Kidney (tissue), 13 donors: ENCODE measurements at regions not wholly inside any gene's neighbourhood (a gene's known extent, or its start where the extent isn't known, plus 50 kb on each side); places are given as distances from the start of the nearest gene placed in this dataset.

Source experiments
- DNase-seq, 5 donors: peaks; one replicate each; pipeline ENCODE4 v3.0.0-alpha.2; 2013 to 2020
- FAIRE-seq: peaks from 2 replicates; lab custom pipeline; 2012; peaks lifted over from hg19 to GRCh38; lab: Jason Lieb, UNC
- H3K27ac ChIP-seq, 2 donors: one replicate each; pipeline ENCODE4 v1.7.0; 2013; ENCODE audit warnings: low read depth in 2 of 2, low read length in 2 of 2, inconsistent platforms in 1 of 2
- H3K27me3 ChIP-seq: one replicate; pipeline ENCODE4 v1.7.1; 2013; ENCODE audit warnings: low read length, inconsistent platforms; ENCODE audit not compliant: control insufficient read depth, insufficient read depth
- H3K36me3 ChIP-seq, 3 donors: one replicate each; pipeline versions ENCODE4 v1.7.0 to v1.7.1; 2013; ENCODE audit warnings: low read length in 3 of 3, control low read depth in 1 of 3, inconsistent platforms in 1 of 3; ENCODE audit not compliant: insufficient read depth in 3 of 3, control insufficient read depth in 2 of 3
- H3K4me1 ChIP-seq, 3 donors: one replicate each; pipeline versions ENCODE4 v1.7.0 to v1.7.1; 2013; ENCODE audit warnings: low read length in 3 of 3, inconsistent platforms in 1 of 3, low read depth in 1 of 3; ENCODE audit not compliant: control insufficient read depth in 2 of 3, insufficient read depth in 2 of 3
- H3K4me3 ChIP-seq, 3 donors: one replicate each; pipeline versions ENCODE4 v1.7.0 to v1.8.1; 2013; ENCODE audit warnings: low read length in 3 of 3, control low read depth in 1 of 3, inconsistent platforms in 1 of 3
- H3K9ac ChIP-seq, 3 donors: one replicate each; pipeline versions ENCODE4 v1.7.0 to v1.7.1; 2013; ENCODE audit warnings: low read length in 3 of 3, control low read depth in 1 of 3, inconsistent platforms in 1 of 3
- H3K9me3 ChIP-seq, 3 donors: one replicate each; pipeline versions ENCODE4 v1.7.0 to v1.7.1; 2013; ENCODE audit warnings: low read length in 3 of 3, control low read depth in 1 of 3, inconsistent platforms in 1 of 3; ENCODE audit not compliant: control insufficient read depth in 2 of 3, insufficient read depth in 1 of 3
- intact Hi-C: fragments of 100-400 bp; cut with DNase I; formaldehyde crosslinking; loops from one replicate; pipeline ENCODE4 v1.11.1; 2022
- TF ChIP-seq, protein P1 (sequence below): IDR thresholded peaks from 3 replicates; pipeline ENCODE4 v1.5.1; 2012; ENCODE audit warnings: mild to moderate bottlenecking, moderate library complexity, borderline replicate concordance; ENCODE audit not compliant: insufficient read depth; ENCODE audit errors: extremely low read depth
- donor health status: control.
- donor health status: control.
- donor health status: control.
- donor health status: control.
- donor health status: control.
- donor health status: DM: yes; HTN: yes; CAD: no.
- donor health status: Normal renal cell carcinoma (clear cell type).

DNA sequence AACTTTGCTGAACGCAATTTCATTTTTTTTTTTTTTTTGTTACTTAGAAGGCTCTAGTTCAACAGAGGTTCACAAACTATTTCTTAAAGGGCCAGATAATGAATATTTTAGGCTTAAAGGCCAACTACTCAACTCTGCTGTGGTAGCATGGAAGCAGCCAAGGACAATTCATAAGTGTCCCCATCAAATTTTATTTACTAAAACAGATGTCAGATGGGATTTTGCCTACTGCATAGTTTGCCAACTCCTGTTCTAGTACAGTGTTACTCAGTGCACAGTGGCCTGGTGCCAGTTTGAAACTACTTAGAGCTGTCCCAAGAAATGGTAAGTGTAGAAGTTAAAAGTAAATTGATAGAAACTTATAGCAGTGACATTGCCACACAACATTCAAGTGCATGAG lies 949.4 kb upstream of the FANCL start:
- Histone ChIP-seq H3K4me1 (no peaks in the 10 kb centered on the region), H3K4me3 (no peak overlapping the region), H3K27me3 (no peaks in the 10 kb centered on the region), H3K27ac (no peak overlapping the region), H3K9ac (no peak overlapping the region), H3K36me3 (no peaks in the 10 kb centered on the region), H3K9me3 (no peaks in the 10 kb centered on the region)
- FAIRE-seq: no peak
- TF ChIP-seq, protein P1, sequence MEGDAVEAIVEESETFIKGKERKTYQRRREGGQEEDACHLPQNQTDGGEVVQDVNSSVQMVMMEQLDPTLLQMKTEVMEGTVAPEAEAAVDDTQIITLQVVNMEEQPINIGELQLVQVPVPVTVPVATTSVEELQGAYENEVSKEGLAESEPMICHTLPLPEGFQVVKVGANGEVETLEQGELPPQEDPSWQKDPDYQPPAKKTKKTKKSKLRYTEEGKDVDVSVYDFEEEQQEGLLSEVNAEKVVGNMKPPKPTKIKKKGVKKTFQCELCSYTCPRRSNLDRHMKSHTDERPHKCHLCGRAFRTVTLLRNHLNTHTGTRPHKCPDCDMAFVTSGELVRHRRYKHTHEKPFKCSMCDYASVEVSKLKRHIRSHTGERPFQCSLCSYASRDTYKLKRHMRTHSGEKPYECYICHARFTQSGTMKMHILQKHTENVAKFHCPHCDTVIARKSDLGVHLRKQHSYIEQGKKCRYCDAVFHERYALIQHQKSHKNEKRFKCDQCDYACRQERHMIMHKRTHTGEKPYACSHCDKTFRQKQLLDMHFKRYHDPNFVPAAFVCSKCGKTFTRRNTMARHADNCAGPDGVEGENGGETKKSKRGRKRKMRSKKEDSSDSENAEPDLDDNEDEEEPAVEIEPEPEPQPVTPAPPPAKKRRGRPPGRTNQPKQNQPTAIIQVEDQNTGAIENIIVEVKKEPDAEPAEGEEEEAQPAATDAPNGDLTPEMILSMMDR: no peak
- no peak for DNase-seq
- intact Hi-C loops: no loop called here

DNA sequence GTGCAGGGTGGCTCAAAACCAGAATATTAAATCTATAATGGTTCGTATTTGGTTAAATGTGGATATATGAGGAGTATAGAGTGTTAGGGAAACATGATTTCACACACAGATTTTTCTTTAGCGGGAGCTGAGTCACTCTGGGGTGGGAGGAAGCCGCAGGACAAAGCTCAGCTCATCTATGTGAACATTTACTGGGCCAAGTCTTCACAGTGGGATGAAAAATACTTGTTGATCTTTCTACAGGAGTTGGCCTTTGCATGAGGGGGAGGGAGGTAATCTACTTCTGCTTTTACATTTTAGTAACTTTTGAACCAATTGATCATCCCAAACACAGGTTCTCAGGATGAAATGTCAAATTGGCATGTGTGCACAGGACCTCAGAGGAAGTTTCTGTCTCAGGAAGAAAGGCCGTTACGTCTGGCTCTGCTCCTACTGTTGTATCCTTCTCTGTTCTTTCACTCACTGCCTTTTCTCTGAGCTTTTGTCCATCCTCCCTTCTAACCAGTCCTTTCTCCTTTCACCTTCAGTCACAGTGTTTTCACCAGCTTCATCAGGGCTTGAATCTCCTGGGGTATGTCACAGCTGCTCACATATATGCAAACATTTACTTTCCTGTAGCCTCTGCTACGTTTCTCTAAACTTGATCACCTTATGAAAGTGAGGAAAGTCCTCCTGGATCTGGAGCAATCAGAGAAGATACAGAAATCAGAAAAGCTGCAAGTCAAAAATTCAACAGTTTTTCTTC lies 943.3 kb upstream of the FANCL start:
- FAIRE-seq (no peak), DNase-seq (no peak)
- H3K36me3 ChIP-seq: no peaks in the 10 kb centered on the region
- TF ChIP-seq, protein P1: no peak
- H3K9ac ChIP-seq: no peak overlapping the region
- H3K27me3 ChIP-seq: no peaks in the 10 kb centered on the region
- no peaks in the 10 kb centered on the region for H3K9me3 ChIP-seq
- H3K4me3 ChIP-seq: no peak overlapping the region
- no peaks in the 10 kb centered on the region for H3K4me1 ChIP-seq
- H3K27ac ChIP-seq: no peak overlapping the region
- intact Hi-C loops: no loop called here

DNA sequence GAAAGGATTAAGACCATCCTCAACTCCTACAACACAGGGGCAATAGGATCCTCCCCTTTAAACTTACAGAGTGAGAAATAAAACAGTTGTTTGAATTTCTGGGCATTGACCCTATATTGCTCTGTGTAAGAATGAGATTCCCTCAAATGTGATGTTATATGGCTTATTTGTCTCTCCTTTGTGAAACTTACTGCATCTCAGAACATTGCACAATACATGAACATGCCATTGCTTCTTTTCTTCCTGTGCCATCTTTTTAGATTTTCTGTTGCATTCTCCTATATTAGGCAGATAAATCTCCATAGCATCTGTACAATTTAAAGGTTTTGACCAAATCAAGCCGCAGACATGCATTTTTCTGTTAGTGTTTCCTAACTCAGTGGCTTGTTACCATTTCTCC lies 941.9 kb upstream of the FANCL start:
- intact Hi-C loops: no loop called here
- FAIRE-seq (no peak), DNase-seq (no peak)

More for the DNA sequence above, 941.9 kb upstream of the FANCL start:
- Histone ChIP-seq H3K4me1 (no peaks in the 10 kb centered on the region), H3K9ac (no peak overlapping the region), H3K9me3 (no peaks in the 10 kb centered on the region), H3K36me3 (no peaks in the 10 kb centered on the region), H3K27me3 (no peaks in the 10 kb centered on the region), H3K27ac (no peak overlapping the region), H3K4me3 (no peak overlapping the region)
- TF ChIP-seq, protein P1: no peak
